Stimulated activated CD4-positive, alpha-beta T cell treated with anti-CD3 and anti-CD28 coated beads, Interleukin-12 subunit alpha, Interleukin-12 subunit beta, amount 100 ng/mL, for 24 hours (primary cell): ENCODE measurements at regions not wholly inside any gene's neighbourhood (a gene's known extent, or its start where the extent isn't known, plus 50 kb on each side); places are given as distances from the start of the nearest gene placed in this dataset.

Experiments used
- DNase-seq, 2 experiments: peaks; one replicate each; pipeline ENCODE4 v3.0.0-alpha.2; 2020; ENCODE audit warnings: low read depth in 2 of 2

DNA sequence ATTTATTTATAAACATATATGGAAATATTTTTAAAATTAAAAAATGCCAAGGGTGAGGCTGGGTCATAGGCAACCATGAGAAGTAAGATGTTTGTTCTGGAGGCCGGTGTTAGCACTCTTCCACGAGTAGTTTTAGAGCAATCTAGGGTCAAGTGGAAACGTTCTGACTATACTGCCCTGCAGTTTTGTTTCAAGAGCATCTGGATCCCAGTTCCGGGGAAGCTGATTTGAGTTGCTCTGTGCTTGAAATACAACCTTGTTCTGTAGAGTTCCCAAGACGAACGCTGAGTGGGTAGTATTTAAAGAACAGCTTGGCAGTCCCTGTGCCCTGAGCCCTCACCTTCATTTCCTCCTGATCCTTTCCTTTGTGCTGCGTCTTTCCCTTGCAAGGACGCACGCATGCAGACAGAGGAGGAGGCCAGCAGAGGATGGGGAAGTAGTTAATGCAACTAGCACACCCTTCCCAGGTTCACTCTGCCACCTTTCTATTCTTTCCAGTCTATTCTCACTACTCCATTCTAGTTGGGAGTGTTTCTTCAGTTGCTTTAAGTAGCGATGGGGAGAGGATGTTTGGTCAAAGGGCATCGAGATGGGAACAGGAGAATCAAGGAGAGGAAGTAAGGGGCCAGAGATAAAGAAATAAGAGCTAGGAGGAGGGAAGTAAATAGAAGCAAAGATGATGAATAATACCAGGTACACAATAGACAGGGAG is 68.3 kb upstream of the ZSWIM6 start:
- DNase-seq, result no peak

GRCh38 chr5:61264273-61264661 is 67.8 kb upstream of the ZSWIM6 start:
- no peak for DNase-seq

- DNase-seq, result no peak
These were observed 64.9 kb upstream of the ZSWIM6 start for GRCh38 chr5:61267116-61267515.

DNA sequence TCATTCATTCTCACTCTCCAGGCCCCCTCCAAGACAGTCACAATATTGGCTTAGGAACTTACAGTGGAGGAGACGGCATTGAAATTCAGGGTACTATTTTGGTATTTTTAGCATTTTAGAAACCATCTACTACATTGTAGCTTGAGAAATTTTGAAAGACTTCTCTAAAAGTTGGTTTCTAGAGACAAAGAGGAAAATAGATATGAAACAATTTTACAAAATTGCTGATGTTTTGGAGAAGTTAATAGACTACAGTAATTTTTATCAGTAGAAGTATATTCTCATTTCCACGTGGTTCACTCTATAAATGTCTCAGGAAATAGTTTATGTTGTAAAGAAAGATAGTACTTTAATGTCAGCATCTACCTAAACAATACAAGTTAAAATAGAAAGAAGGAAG is 63.2 kb upstream of the ZSWIM6 start:
- DNase-seq, result no peak

- DNase-seq, result no peak
These were observed 61.4 kb upstream of the ZSWIM6 start for GRCh38 chr5:61270510-61271165.

DNA sequence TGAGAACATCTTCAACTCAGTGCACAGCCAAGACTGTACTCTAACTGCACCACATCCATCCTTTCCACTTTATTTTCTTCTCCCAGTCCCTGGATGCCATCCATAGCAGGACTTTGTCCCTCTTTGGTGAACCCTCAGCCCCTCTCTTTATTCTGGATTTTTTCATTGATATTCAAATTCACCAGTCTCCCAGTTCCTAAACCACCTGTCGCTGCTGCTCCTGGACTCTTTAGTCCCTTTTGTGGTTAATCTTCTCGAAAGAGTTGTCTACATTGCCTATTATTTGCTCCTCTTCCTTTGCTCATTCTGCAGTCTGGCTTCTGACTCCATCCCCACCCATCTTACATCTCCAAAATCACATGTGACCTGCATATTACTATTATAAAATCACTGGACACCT is 59.4 kb upstream of the ZSWIM6 start:
- DNase-seq, result no peak

- no peak for DNase-seq
These were observed 58.6 kb upstream of the ZSWIM6 start for GRCh38 chr5:61273279-61273975.

DNA sequence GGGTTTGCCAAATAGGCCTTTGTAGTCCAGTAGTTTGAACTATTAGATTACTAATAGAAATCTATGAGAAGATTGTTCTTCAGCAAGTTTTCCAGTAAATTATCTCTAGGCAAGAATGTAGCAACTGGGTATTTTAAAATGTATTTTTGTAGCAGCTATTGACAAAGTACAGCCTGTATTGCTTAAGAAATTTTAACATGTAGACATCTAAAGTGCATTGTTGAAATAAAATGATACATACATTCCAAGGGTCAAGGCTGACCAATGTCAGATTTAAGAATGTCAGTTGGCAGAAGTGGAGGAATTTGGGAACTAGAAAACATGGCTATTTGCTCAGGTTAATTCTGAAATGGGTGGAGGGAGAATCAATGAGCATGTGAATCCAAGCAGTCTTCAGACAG is 57.5 kb upstream of the ZSWIM6 start:
- no peak for DNase-seq

- peak in 1 of 2 experiments; percentile 15 for DNase-seq
These were observed 56.2 kb upstream of the ZSWIM6 start for GRCh38 chr5:61275841-61276240.

DNA sequence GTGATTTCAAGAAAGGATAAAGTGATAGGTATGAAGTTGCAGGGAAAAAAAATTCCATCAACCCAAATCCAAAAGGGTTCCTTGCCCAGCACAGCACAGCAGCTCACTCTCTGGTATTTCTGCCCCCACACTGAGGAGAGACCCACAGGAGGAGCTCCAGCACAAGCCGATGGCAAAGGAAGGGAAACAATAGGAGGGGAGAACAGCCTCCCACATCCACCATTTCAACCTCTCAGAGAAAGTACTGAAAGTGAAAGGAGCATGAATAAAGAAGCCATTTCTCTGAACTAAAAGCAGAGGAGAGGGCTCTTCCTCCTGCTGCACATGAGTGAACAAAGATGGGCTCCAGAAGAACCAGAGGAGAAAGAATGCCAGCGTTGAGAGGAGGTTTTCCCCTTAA is 54.9 kb upstream of the ZSWIM6 start:
- no peak for DNase-seq

DNA sequence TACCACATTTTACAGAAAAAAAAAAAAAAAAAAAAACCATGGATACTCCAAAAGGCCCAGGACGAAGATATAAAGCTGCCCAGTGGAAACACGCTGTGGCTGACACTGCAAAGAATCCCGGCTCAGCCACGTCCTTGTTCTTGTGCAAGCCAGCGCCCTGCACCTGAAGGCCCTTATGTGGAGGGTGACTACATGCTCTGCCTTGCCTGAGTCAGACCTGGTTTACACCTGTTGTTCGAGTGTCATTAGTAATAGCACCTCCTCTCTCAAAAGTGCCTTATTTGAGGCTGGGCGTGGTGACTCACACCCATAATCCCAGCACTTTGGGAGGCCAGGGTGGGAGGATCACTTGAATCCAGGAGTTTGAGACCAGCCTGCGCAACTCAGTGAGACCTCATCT is 54.3 kb upstream of the ZSWIM6 start:
- DNase-seq, result no peak

- DNase-seq, result no peak
These were observed 52.3 kb upstream of the ZSWIM6 start for GRCh38 chr5:61279725-61280124.

DNA sequence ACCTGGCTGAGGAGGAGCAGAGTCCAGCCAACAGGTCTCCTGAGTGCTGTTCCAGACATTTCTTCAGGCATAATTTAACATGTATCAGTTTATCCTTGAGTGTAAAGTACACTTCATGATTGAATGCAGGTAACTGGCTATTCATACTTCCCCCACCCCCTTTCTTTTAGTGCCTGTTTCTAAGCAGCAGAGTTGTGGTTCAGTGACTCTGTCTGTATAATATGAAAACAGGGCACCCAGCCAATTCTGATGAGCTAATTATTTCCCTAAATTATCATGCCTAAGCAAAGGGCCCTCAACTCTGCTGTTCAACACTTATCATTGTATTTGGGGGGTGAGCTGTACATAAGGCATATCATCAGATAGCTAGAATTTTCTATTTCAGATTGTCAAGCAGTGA is 51.9 kb upstream of the ZSWIM6 start:
- no peak for DNase-seq

GRCh38 chr5:61280761-61281427 is 51.2 kb upstream of the ZSWIM6 start:
- no peak for DNase-seq

GRCh38 chr5:61281686-61282085 is 50.4 kb upstream of the ZSWIM6 start:
- DNase-seq, result no peak
